ENCODE measurements at regions not wholly inside any gene's neighbourhood (a gene's known extent, or its start where the extent isn't known, plus 50 kb on each side); places are given as distances from the start of the nearest gene placed in this dataset.
A peak's percentile ranks its signal among the peaks of the same experiment; 100 is the strongest.

GRCh38 chr9:108182270-108182669 lies 673.5 kb downstream of the ACTL7B start:
- no peak for DNase-seq (ENCODE audit: low read depth in 4 of 4, low spot score in 3 of 4)

GRCh38 chr9:108181441-108181840 lies 674.3 kb downstream of the ACTL7B start:
- no peak for DNase-seq (ENCODE audit: low read depth in 4 of 4, low spot score in 3 of 4)

GRCh38 chr9:108180541-108180940 lies 675.2 kb downstream of the ACTL7B start:
- no peak for DNase-seq (ENCODE audit: low read depth in 4 of 4, low spot score in 3 of 4)

- DNase-seq (ENCODE audit: low read depth in 4 of 4, low spot score in 3 of 4), result no peak
These were observed 677.5 kb downstream of the ACTL7B start for GRCh38 chr9:108178318-108178717.

- DNase-seq (ENCODE audit: low read depth in 4 of 4, low spot score in 3 of 4), result no peak
These were observed 678.8 kb upstream of the KLF4 start for GRCh38 chr9:108168236-108168850.

GRCh38 chr9:108167136-108167900 lies 677.7 kb upstream of the KLF4 start:
- no peak for DNase-seq (ENCODE audit: low read depth in 4 of 4, low spot score in 3 of 4)

GRCh38 chr9:108166519-108166918 lies 677.0 kb upstream of the KLF4 start:
- no peak for DNase-seq (ENCODE audit: low read depth in 4 of 4, low spot score in 3 of 4)

- DNase-seq (ENCODE audit: low read depth in 4 of 4, low spot score in 3 of 4), result no peak
These were observed 673.9 kb upstream of the KLF4 start for GRCh38 chr9:108163321-108164005.

GRCh38 chr9:108162664-108163063 lies 673.1 kb upstream of the KLF4 start:
- no peak for DNase-seq (ENCODE audit: low read depth in 4 of 4, low spot score in 3 of 4)

- no peak for DNase-seq (ENCODE audit: low read depth in 4 of 4, low spot score in 3 of 4)
These were observed 671.9 kb upstream of the KLF4 start for GRCh38 chr9:108161503-108161902.

GRCh38 chr9:108160706-108161355 lies 671.3 kb upstream of the KLF4 start:
- no peak for DNase-seq (ENCODE audit: low read depth in 4 of 4, low spot score in 3 of 4)

GRCh38 chr9:108160039-108160438 lies 670.5 kb upstream of the KLF4 start:
- no peak for DNase-seq (ENCODE audit: low read depth in 4 of 4, low spot score in 3 of 4)

- DNase-seq (ENCODE audit: low read depth in 4 of 4, low spot score in 3 of 4), result no peak
These were observed 668.8 kb upstream of the KLF4 start for GRCh38 chr9:108158236-108158995.

- no peak for DNase-seq (ENCODE audit: low read depth in 4 of 4, low spot score in 3 of 4)
These were observed 666.9 kb upstream of the KLF4 start for GRCh38 chr9:108156270-108156998.

GRCh38 chr9:108153416-108153815 lies 663.8 kb upstream of the KLF4 start:
- DNase-seq (ENCODE audit: low read depth in 4 of 4, low spot score in 3 of 4), result no peak

GRCh38 chr9:108150736-108151586 lies 661.4 kb upstream of the KLF4 start:
- DNase-seq (ENCODE audit: low read depth in 4 of 4, low spot score in 3 of 4), result no peak

GRCh38 chr9:108149326-108149725 lies 659.8 kb upstream of the KLF4 start:
- DNase-seq (ENCODE audit: low read depth in 4 of 4, low spot score in 3 of 4), result no peak

GRCh38 chr9:108142504-108143201 lies 653.1 kb upstream of the KLF4 start:
- DNase-seq (ENCODE audit: low read depth in 4 of 4, low spot score in 3 of 4), result peak; percentile 30 to 48 (median 36)

Data from left renal pelvis (tissue), 4 donors.